GM23248 (cell line): ENCODE measurements at regions not wholly inside any gene's neighbourhood (a gene's known extent, or its start where the extent isn't known, plus 50 kb on each side); places are given as distances from the start of the nearest gene placed in this dataset.

Experiments used
- DNase-seq: peaks from one replicate; pipeline ENCODE4 v3.0.0-alpha.2; 2015
- H2AFZ ChIP-seq: fragments of 200-600 bp; sonication (generic); 2 replicates; pipeline ENCODE4 v1.6.1; 2016; ENCODE audit warnings: antibody characterized with exemption
- H3F3A ChIP-seq: fragments of 200-600 bp; sonication (generic); 2 replicates; pipeline ENCODE4 v1.6.1; 2016; ENCODE audit warnings: mild to moderate bottlenecking, antibody characterized with exemption, mixed run types; ENCODE audit not compliant: insufficient read depth
- H3K27ac ChIP-seq: fragments of 200-600 bp; sonication (generic); 2 replicates; pipeline ENCODE4 v1.5.1; 2016; ENCODE audit warnings: mild to moderate bottlenecking
- H3K27me3 ChIP-seq: fragments of 200-600 bp; sonication (generic); replicated peaks from 2 replicates; pipeline ENCODE4 v1.6.1; 2016; ENCODE audit warnings: mild to moderate bottlenecking; ENCODE audit not compliant: insufficient read depth
- H3K36me3 ChIP-seq: fragments of 200-600 bp; sonication (generic); 2 replicates; pipeline ENCODE4 v1.6.1; 2016; ENCODE audit warnings: low read depth, mild to moderate bottlenecking
- H3K4me1 ChIP-seq: fragments of 200-600 bp; sonication (generic); 2 replicates; pipeline ENCODE4 v1.6.1; 2016; ENCODE audit warnings: mild to moderate bottlenecking; ENCODE audit not compliant: insufficient read depth
- H3K4me2 ChIP-seq: fragments of 200-600 bp; sonication (generic); one replicate; pipeline ENCODE4 v1.6.1; 2016; ENCODE audit warnings: mild to moderate bottlenecking; ENCODE audit not compliant: unreplicated experiment
- H3K4me3 ChIP-seq: fragments of 200-600 bp; sonication (generic); 2 replicates; pipeline ENCODE4 v1.5.1; 2016; ENCODE audit warnings: mild to moderate bottlenecking
- H3K79me2 ChIP-seq: fragments of 200-600 bp; sonication (generic); 2 replicates; pipeline ENCODE4 v1.6.1; 2016; ENCODE audit warnings: mild to moderate bottlenecking; ENCODE audit not compliant: insufficient read depth
- H3K9ac ChIP-seq: fragments of 200-600 bp; sonication (generic); 2 replicates; pipeline ENCODE4 v1.6.1; 2016; ENCODE audit warnings: mild to moderate bottlenecking
- H3K9me2 ChIP-seq: fragments of 200-600 bp; sonication (generic); 2 replicates; pipeline ENCODE4 v1.6.1; 2016; ENCODE audit warnings: mixed run types, mild to moderate bottlenecking, moderate library complexity; ENCODE audit not compliant: insufficient read depth
- H3K9me3 ChIP-seq: fragments of 200-600 bp; sonication (generic); one replicate; pipeline ENCODE4 v1.6.1; 2017; ENCODE audit warnings: low read depth
- H4K20me1 ChIP-seq: fragments of 200-600 bp; sonication (generic); 2 replicates; pipeline ENCODE4 v1.6.0; 2016; ENCODE audit not compliant: insufficient read depth
- EZH2 ChIP-seq: fragments of 200-600 bp; sonication (generic); IDR thresholded peaks from 2 replicates; pipeline ENCODE4 v1.6.1; 2018; ENCODE audit warnings: antibody characterized with exemption, mild to moderate bottlenecking; ENCODE audit not compliant: insufficient read depth, poor library complexity, severe bottlenecking
- EZH2phosphoT487 ChIP-seq: fragments of 200-600 bp; sonication (generic); IDR thresholded peaks from 2 replicates; pipeline ENCODE4 v1.6.1; 2018; ENCODE audit warnings: antibody characterized with exemption, moderate library complexity, mild to moderate bottlenecking, low read depth; ENCODE audit not compliant: insufficient read depth
- WGBS, 2 experiments: methylation state at CpG; one replicate each; pipeline ENCODE4 v1.1.6; 2015 to 2017; ENCODE audit warnings: low lambda C conversion rate in 2 of 2, low coverage in 1 of 2; ENCODE audit errors: missing lambda C conversion rate in 2 of 2; 5-methylcytosine and 5-hydroxymethylcytosine counted together
- in situ Hi-C: fragments of 300-500 bp; cut with MboI; formaldehyde crosslinking; loops from 2 replicates; pipeline ENCODE4 v1.15.0; 2020

GRCh38 chr2:67566958-67567635, 170.0 kb downstream of the ETAA1 start:
- TF ChIP-seq EZH2 (no peak), EZH2phosphoT487 (no peak)
- no peaks in the 10 kb centered on the region for H3K9me3 ChIP-seq
- in situ Hi-C loops, result no loop called here
- peaks cover 56% of the 10 kb centered on the region for H3K4me1 ChIP-seq
- H3K9ac ChIP-seq, result no peak overlapping the region; the same call in 1 of the 2 replicates
- no peak overlapping the region for H2AFZ ChIP-seq
- H4K20me1 ChIP-seq, result no peaks in the 10 kb centered on the region
- H3K4me3 ChIP-seq, result no peak overlapping the region
- peak overlapping the region; percentile 79 for H3K27ac ChIP-seq
- peaks cover under 1% of the 10 kb centered on the region; the same call in 1 of the 2 replicates for H3K9me2 ChIP-seq
- H3K79me2 ChIP-seq, result no peaks in the 10 kb centered on the region
- 80 to 83% methylated on average over 5 of the region's 5 CpGs for WGBS, 2 experiments
- H3K27me3 ChIP-seq, result no peaks in the 10 kb centered on the region
- H3K36me3 ChIP-seq, result no peaks in the 10 kb centered on the region
- peaks cover 73% of the 10 kb centered on the region for H3F3A ChIP-seq
- H3K4me2 ChIP-seq, result peak overlapping the region; percentile 9
- peak; percentile 66 for DNase-seq

GRCh38 chr2:67567886-67568285, 170.8 kb downstream of the ETAA1 start:
- H3F3A ChIP-seq, result peaks cover 73% of the 10 kb centered on the region
- no peaks in the 10 kb centered on the region for H4K20me1 ChIP-seq
- no peak overlapping the region for H2AFZ ChIP-seq
- H3K9ac ChIP-seq, result no peak overlapping the region
- peaks cover 64% of the 10 kb centered on the region for H3K4me1 ChIP-seq
- in situ Hi-C loops, result no loop called here
- no peak overlapping the region for H3K4me3 ChIP-seq
- no peaks in the 10 kb centered on the region for H3K9me2 ChIP-seq
- H3K9me3 ChIP-seq, result no peaks in the 10 kb centered on the region
- TF ChIP-seq EZH2phosphoT487 (no peak), EZH2 (no peak)
- H3K4me2 ChIP-seq, result peak overlapping the region; percentile 27
- no peaks in the 10 kb centered on the region for H3K36me3 ChIP-seq
- peak overlapping the region; percentile 79 for H3K27ac ChIP-seq
- DNase-seq, result peak; percentile 73
- no peaks in the 10 kb centered on the region for H3K27me3 ChIP-seq
- H3K79me2 ChIP-seq, result no peaks in the 10 kb centered on the region

- Histone ChIP-seq H3K27ac (no peak overlapping the region), H3K9me2 (no peaks in the 10 kb centered on the region), H3K4me1 (peaks cover 56% of the 10 kb centered on the region), H3K9me3 (no peaks in the 10 kb centered on the region), H3K9ac (no peak overlapping the region), H3K36me3 (no peaks in the 10 kb centered on the region), H2AFZ (no peak overlapping the region), H4K20me1 (no peaks in the 10 kb centered on the region), H3F3A (peaks cover 64% of the 10 kb centered on the region), H3K79me2 (no peaks in the 10 kb centered on the region), H3K4me3 (no peak overlapping the region), H3K4me2 (no peak overlapping the region), H3K27me3 (no peaks in the 10 kb centered on the region)
- 84 to 94% methylated on average over 2 of the region's 2 CpGs for WGBS, 2 experiments
- TF ChIP-seq EZH2, result no peak
- no peak for TF ChIP-seq EZH2phosphoT487
- in situ Hi-C loops, result no loop called here
- no peak for DNase-seq
These were observed 173.5 kb downstream of the ETAA1 start for GRCh38 chr2:67570611-67571010.

GRCh38 chr2:67571785-67572718, 174.9 kb downstream of the ETAA1 start:
- Histone ChIP-seq H3K9me3 (no peaks in the 10 kb centered on the region), H3K4me1 (peaks cover 44% of the 10 kb centered on the region), H3K79me2 (no peaks in the 10 kb centered on the region), H3K9ac (no peak overlapping the region), H3K36me3 (no peaks in the 10 kb centered on the region), H3K27ac (peak overlapping the region; percentile 41), H2AFZ (no peak overlapping the region), H3K4me2 (no peak overlapping the region), H3F3A (peaks cover 51% of the 10 kb centered on the region), H4K20me1 (no peaks in the 10 kb centered on the region), H3K27me3 (no peaks in the 10 kb centered on the region), H3K9me2 (no peaks in the 10 kb centered on the region), H3K4me3 (no peak overlapping the region)
- TF ChIP-seq EZH2phosphoT487, result no peak
- DNase-seq, result peak; percentile 73
- in situ Hi-C loops, result no loop called here
